CD4-positive, alpha-beta T cell treated with Interferon gamma for 1 hour (primary cell): ENCODE measurements at regions not wholly inside any gene's neighbourhood (a gene's known extent, or its start where the extent isn't known, plus 50 kb on each side); places are given as distances from the start of the nearest gene placed in this dataset.
A peak's percentile ranks its signal among the peaks of the same experiment; 100 is the strongest.
"Not testable (repeated sequence)": the region's sequence is repeated elsewhere in the genome, so short reads cannot be mapped to it uniquely, and the experiment has no call there.

ENCODE experiments used
- DNase-seq: peaks from one replicate; pipeline ENCODE4 v3.0.0-alpha.2; 2020

DNA sequence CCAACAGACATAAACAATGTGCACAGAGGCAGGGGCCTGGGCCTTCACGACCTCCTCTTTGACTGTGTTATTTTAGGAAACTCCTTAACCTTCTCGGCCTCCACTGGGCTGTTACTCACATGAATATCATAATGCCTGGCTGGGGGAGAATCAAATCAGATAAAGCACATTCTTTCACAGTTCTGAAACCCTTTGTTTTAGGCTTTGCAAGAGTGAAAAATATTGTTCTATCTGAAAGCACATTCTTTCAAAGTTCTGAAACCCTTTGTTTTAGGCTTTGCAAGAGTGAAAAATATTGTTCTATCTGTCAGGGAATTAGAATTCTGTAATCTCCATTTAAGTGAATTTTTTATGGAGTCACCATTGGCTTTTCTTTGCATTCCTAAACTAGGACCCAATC is 50.7 kb upstream of the SYNDIG1 start:
- no peak for DNase-seq

GRCh38 chr20:24417485-24417884 is 51.9 kb upstream of the SYNDIG1 start:
- DNase-seq = no peak

GRCh38 chr20:24415444-24415843 is 54.0 kb upstream of the SYNDIG1 start:
- DNase-seq = not testable (repeated sequence)

- DNase-seq = no peak
Observed at GRCh38 chr20:24411834-24412216, 57.6 kb upstream of the SYNDIG1 start.

- no peak for DNase-seq
Observed at GRCh38 chr20:24411003-24411833, 58.2 kb upstream of the SYNDIG1 start.

DNA sequence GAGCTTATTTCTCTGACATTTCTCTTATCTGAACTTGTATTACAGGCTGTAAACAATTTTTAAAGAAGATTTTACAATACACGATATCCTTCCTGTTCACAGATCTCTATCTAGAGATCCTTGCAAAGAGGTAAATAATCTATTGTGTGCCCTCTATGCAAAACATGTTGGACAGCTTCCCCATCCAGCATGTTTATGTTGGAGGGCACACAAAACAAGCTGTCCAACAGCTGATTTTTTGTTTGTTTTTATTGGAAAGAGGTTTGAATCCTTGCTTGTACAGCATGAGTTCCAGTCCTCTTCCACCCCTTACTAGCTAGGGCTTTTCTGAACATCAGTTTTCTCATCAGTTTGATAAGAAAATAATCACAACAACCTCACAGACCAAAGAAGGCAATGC is 62.3 kb upstream of the SYNDIG1 start:
- no peak for DNase-seq

- no peak for DNase-seq
Observed at GRCh38 chr20:24406750-24407149, 62.7 kb upstream of the SYNDIG1 start.

DNA sequence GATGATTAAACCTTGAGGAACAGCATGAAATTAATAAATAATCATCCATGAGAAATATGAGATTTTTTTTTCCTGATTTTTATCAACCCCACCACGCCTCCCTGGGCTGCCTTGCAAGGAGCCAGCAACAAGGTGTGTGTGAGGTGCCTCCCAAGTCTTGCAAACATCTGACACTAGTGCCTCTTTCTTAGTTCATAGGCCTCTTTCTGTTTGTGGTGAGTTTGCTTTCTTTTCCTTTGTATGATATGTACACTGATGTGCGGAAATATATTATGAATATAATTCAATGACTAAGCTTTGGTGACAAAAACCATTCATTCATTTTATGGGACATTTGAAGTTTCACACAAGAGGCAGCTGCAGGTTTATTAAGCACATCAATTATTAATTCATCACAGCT is 63.2 kb upstream of the SYNDIG1 start:
- DNase-seq = no peak

- DNase-seq = no peak
Observed at GRCh38 chr20:24405810-24406209, 63.6 kb upstream of the SYNDIG1 start.

DNA sequence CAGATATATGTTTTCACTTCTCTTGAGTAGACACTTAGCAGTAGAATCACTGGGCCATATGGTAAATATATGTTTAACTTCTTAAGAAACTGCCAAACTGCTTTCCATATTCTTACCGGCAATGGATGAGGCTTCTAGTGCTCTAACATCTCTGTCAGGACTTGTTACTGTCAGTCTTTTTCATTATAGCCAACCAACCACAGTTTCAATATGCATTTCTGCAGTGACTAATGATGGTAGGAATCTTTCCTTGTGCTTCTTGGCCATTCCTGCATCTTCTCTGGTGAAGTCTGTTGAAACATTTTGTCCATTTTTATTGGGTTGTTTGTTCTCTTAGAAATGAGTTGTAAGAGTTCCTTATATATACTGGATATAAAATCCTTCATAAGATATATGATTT is 66.0 kb upstream of the SYNDIG1 start:
- DNase-seq = no peak

DNA sequence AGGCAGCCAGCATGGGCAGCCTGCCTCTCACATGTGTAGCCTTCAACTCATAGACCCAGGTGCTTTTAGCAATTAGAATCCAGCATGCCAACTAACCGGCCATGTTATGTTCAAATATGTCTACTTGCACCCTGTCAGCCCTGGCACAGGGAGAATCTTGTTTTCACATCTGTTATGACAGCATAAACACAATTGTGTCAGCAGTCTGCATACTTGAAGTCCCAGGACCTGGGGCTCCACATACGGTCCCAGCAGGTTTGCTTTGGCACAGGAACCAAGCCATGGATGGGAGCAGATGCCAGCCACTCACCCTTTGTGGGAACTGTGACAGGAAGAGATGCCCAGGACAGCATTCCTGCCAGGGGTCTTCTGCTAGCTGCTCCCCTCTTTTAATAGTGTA is 67.2 kb upstream of the SYNDIG1 start:
- DNase-seq = no peak

GRCh38 chr20:24395151-24395550 is 74.3 kb upstream of the SYNDIG1 start:
- DNase-seq = no peak

- no peak for DNase-seq
Observed at GRCh38 chr20:24393903-24394302, 75.5 kb upstream of the SYNDIG1 start.

GRCh38 chr20:24392612-24393011 is 76.8 kb upstream of the SYNDIG1 start:
- no peak for DNase-seq

GRCh38 chr20:24389686-24390085 is 79.7 kb upstream of the SYNDIG1 start:
- DNase-seq = peak; percentile 53

DNA sequence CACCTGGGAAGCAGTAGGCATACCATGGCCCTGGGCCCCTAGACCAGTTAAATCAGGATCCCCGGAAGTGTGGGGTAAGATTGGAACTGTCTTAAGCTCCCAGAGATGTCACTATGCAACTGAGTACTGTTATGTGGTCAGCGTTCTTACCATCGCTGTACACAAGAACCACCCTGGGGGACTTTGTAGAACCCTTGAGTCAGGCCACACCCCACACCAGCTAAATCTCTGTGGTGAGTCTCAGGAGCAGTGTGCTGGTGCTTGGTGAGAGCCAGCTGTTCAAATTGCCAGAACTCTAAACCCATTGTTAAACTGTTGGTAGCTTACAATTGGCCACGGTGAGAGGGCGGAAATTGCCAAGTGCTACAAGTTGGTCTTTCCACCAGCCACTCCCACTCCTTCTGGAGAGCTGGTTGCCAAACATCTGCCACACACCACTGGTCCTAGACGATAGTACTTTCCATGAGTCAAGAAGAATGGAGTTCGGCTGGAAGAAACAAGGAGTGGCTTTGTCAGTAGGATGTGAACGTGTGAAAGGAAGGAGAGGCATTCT is 80.5 kb upstream of the SYNDIG1 start:
- DNase-seq = no peak

DNA sequence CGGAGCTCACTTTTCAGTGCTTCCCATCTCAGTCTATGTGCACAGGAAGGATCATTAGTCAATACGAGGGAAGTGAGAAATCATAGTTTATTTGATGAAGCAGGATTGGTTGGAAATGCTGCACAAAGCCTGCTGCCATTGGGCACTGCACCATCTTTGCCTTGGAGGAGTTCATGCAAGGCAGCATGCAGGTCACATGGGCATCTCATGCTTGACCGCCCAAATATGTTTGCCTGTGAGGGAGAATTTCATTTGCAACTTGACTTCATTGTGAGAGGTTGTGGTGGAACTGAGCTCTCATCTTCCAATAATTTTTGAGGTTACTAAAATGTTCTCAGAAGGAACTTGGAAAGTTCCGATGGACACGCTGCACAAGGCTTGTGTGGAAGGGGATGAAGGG is 83.9 kb upstream of the SYNDIG1 start:
- no peak for DNase-seq

DNA sequence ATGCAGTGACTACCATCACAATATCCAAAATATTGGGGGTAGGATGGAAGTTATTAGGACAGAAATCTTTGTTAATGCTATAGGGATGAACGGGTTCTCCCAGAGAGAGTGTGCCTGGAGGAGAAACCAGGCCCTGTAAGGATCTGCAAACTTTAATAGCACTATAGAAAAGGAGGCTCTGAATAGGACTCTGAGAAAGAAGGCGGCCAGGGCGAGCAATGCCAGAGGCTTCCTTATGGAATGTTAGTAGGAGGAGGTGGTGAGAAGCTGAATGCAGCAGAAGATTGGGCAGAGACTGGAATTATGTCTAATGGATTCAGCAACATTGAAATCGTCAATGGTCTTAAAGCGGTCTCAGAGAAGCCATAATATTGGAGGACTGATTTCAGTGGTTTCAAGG is 84.6 kb upstream of the SYNDIG1 start:
- no peak for DNase-seq

DNA sequence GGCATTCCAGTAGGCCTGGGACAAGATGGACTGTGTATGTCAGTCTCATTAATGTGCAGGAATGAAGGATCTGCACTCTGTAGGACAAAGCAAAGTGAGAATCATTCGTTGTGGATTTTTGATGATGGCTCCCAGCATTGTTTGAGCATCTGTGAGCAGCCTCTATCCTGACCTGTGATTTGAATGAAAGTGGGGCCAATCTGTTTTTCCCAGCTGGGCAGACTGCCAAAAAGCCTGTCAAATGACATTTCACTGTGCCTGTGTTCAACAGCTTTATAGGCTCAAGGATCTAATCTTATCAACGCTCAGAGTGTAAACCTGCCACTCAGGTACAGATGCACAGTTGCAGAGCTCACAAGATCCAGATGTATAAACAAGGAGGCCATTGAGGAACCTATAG is 86.7 kb upstream of the SYNDIG1 start:
- no peak for DNase-seq

DNA sequence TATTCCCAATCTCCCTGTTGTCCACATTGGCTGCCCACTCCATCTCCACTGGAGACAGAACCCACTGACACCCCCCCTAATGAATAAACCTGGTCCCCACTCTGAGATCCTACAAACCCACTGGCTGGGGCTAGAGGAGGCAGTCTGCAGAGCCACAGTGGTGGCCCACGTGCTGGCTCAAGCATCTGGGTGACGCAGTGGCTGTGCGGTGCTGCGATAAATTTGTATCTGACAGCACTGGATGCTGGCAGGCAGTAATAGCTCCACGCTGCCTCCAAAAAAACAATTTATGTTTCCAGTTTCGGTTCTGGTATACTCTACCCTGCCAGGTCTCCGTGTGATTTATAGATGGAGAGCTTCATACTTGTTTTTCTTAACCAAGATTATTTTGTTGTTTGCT is 87.1 kb upstream of the SYNDIG1 start:
- DNase-seq = no peak

DNA sequence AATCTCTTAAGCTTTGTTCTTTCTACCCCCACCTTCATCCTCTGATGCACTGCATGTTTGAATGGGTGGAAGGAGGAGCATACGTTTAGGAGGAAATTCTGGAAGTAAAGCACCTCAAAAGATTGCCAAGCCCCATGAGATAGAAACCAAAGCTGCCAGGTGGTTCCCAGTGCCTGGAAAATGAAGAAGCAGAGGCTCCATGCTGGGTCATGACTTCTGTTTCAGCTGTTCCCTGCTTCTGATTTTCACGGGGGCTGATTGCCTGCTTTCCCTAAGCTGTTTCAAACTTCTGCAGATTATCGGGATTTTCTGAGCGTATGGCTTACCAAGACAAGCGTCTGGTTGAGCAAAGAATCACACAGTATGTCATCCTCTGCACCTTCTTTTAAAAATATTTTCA is 87.5 kb upstream of the SYNDIG1 start:
- DNase-seq = no peak

DNA sequence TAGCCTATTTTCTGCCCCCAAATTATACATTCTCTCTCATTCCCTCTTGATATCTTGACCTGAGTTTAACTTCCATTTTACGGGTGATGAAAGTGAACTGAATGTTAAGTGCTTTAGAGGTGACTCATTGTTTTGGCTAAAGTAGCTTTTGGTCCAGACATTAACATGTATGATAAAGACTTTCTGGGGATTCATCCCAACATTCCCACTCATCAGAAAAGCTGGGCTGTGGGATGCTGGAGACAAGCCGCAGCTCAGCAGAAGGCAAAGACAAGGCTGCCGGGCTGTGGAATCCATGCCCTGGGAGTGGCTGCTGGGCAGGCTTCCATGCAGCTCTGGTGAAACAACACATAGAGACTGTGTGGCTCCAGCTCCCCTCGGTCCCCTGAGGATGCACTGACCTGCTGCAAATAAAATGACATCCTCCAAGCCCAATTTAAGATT is 89.9 kb upstream of the SYNDIG1 start:
- DNase-seq = no peak

- DNase-seq = no peak
Observed at GRCh38 chr20:24378661-24379483, 90.6 kb upstream of the SYNDIG1 start.
